ENCODE measurements at regions not wholly inside any gene's neighbourhood (a gene's known extent, or its start where the extent isn't known, plus 50 kb on each side); places are given as distances from the start of the nearest gene placed in this dataset.
"Not testable (repeated sequence)": the region's sequence is repeated elsewhere in the genome, so short reads cannot be mapped to it uniquely, and the experiment has no call there.

DNA sequence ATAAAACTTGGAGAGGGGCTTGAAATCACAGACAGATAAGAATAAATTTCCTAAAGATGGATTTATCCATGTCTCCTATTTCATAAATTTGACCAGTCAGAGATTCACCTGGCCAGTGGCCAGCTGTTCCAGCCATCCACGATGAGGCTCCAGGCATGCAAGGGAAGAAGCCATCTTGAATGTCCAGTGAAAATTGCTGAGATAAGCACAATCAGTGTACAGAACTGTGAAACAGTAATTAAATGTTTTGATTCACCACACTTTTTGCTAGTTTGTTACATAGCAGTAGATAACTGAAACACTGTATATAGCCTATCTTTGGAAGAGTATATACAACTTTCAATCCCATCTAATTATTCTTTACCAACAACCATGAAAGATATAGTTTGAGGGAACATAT lies 163.5 kb downstream of the HINT1 start:
- DNase-seq = no peak

DNA sequence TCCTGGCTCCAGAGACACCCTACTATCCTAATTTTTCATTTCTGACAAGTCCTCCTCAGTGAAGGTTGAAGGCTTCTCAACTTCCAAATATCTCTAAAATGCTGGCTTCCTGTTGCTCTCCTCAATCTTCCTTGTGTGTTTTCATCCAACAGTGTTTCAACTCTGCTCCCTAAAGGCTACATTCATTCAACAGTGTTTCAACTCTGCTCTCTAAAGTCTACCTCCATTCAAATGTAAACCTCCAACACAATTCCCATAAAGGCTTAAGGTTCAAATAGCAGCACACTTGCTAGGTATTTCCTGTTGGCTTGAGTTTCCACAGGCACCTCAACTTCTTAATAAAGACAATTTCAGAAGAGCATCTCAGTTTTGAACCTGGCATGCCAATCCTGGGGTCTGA lies 164.8 kb downstream of the HINT1 start:
- no peak for DNase-seq

DNA sequence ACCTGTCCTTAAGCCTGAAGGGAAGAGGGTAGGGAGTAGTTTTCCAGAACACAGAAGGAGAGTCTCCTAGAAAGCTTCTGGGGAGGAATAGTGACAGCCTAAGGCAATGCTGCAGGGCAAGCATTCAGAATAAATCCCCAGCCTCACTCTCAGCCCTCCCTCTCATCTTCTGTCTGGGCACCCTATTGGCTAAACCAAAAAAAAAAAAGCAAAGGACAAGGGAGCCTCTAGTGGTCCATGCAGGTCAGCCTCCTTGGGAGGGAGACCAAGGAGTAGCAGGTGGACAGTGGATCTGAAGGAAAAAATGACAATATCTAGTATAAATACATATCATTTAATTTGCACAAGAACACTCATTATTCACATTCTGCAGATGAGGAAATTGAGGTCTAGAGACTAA lies 168.3 kb downstream of the HINT1 start:
- not testable (repeated sequence) for DNase-seq

DNA sequence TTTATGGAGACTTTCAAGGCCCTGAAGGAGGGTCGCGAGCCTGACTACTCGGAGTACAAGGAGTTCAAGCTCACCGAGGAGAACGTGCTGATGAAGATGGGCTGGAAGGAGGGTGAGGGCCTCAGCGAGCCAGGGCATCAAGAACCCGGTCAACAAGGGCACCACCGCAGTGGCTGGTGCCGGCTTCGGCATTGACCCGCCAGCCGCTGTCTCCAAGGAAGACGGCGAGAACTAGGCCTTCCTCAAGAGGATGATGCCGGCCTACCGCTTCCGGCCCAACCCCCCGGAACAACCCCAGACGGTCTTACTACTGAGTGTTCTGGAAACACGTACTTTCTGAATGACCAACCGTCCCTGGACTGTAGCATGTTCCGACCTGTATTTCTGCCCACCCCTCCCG lies 169.2 kb downstream of the HINT1 start:
- DNase-seq = no peak

DNA sequence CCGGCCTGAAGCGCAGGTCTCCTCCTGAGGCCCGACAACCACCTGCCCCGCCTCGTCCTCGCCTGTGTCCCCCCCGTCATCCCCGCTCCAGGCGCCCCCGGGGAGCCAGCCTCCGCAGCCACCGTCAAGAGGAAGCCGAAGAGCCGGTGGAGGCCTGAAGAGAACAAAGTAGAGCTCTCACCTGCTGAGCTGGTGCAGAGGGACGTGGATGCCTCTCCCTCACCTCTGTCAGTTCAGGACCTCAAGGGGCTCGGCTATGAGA lies 169.9 kb downstream of the HINT1 start:
- DNase-seq = no peak

DNA sequence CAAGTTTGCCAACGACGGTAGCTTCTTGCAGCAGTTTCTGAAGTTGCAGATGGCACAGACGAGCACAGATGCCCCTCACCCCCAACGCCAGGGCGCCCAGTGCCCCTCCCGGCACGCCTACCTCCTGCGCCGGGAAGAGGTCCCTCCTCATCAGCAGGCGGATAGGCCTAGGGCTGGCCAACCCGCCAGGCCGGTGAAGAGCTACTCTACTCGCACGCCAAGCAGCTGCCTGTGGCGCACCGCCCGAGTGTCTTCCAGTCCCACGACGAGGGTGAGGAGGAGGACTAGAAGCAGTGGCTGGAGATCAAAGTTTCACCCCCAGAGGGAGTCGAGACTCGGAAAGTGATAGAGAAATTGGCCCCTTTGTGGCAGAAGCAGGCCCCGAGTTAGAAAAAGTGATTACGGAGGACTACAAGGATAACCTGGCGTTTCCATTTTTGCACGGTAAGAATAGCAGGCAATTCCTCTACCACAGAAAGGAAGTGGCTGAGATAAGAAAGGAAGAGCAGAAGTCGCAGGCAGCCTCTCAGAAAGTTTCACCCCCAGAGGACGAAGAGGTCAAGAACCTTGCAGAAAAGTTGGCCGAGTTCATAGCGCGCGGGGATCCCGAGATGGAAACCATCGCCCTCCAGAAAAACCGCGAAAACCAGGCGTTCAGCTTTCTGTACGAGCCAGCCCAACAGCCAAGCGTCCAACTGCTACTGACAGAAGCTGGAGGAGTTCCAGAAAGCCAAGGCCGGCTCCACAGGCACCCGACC lies 170.4 kb downstream of the HINT1 start:
- DNase-seq = no peak

DNA sequence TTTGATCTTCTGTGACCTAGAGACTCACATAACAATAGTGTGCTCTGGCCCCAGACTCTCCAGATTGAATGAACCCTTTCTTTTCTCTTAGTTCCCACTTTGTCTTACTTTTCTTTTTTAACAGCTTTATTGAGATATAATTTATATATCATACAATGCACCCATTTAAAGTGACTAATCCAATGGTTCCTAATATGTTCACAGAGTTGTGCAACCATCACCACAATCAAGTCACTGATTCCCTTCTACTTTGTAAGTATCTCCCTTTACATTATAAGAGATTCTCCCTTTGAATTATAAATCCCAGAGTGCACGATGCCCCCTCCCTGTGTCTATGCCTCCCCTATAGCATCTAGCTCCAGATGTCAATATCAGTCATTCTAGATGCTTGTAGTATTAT lies 172.4 kb downstream of the HINT1 start:
- DNase-seq = no peak

DNA sequence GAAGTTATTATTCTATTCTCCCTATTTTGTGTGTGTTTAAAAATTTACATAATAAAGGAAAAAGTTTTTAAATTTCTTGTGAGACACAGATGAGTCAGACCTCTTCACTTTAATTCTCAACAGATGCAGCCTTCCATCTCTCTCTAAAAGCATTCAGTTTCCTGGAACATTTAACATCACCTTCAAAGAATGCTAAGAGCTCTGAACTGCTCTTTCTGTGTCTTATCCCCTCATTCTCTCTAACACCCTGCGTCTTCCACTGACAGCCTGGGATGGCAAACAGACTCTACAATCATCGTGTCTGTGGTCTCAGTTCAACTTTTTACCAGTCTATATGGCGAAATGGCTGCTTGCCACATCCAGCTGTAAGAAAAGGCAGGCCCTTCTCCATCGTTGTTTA lies 173.0 kb downstream of the HINT1 start:
- DNase-seq = no peak

DNA sequence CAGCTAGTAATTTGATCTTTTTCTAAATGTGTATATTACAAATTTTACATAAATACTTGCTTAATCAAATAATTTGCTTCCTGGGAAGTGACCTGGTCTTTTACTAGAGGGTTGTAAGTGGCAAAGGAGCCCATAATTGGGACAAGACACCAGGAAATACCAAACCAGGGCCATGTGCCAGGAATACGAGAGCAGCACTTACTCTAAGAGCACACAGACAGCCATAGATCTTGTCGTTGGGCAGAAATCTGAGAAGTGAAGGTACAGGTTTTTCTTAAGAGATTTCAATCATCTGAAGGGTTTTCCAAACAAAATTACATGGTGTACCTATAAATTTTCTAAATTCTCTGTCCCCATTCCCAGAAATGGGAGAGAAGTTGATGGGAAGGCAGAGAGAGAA lies 179.3 kb downstream of the HINT1 start:
- DNase-seq = no peak

DNA sequence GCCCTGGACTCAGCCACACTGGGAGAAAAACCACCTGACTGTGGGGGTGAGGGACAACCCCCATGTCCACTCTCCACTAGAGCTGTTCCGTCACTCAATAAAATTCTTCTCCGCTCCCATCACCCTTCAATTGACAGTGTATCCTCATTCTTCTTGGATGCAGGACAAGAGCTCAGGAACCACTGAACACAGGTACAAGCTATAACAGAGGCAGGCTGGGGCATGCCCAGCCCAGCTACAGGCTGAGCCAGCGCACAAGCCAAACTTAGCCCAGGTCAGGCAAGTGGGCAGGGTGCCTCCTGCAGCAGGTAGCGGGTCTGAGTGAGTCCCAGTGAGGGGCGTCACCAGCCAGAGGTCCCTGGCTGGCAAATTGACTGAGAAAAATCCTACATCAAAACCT lies 183.4 kb downstream of the HINT1 start:
- no peak for DNase-seq

DNA sequence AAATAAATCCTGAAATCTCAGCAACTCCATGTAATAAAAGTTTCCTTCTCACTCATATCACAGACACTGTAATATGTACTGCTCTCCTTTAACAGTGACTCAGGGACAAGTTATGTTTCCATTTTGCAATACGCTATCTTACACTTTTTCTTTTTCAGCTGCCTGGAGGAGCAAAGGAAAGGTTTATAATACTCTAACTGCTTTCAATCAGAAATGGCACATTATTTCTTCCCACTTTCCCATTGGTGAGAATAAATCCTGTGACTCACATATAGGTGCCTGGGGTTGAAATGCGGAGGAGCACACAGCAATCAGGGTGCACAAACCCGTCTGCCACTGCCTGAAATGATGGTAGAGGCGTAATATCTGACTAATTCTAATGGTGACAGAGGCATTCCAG lies 186.6 kb downstream of the HINT1 start:
- no peak for DNase-seq

DNA sequence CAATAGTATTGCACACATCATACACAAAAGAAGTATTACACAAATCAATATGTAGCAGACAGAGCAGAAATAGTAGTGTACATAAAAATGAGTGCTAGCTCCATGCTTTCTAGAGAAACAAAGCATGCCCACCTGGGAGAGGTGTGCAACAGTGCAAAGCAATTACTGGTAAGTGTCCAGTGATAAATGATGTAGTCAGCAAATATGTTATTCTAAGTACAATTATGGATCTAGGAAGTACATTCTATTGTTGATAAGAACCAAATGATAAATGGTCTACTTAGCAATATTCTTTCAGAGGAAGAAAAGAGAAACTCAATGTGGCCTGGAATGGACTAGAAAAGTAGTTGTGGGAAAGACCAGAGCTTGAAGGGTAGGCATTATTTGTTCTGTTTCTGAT lies 188.6 kb downstream of the HINT1 start:
- DNase-seq = no peak

DNA sequence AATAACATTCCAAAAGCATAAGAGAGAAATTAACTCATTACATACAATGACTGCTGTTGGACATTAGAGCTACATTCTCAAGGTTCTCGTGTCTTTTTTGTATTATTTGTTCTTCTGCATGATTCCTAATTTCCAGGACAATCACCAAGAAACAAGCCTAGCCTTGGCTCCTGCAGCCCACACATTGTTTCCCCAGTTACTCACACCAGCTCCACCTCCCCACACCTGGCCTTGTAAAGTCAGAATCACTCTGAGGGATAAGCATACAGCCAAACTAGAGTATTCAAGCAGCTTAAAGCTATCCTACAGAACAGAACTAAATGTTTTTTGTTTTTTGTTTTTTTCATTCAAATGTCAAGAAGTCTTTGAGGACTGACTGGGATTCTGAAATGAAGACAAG lies 189.2 kb downstream of the HINT1 start:
- no peak for DNase-seq

DNA sequence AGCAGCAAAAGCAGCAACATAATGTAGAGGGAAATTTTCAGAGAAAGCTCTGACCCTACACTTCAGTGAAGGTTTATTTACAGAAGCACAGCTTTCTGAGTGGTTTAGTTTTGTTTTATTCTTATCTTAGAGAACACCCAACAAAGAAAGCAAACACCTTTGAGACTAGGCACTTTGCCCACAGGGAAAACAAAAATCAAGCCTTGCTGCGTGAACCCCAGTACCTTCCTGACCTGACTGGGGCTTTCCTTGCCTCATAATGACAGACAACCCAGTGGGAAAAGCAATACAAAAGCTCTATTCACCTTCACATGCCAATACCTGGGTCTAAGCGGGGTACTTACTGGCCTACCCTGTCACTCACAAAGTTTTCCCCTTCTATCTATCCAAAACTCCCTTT lies 189.8 kb downstream of the HINT1 start:
- no peak for DNase-seq

DNA sequence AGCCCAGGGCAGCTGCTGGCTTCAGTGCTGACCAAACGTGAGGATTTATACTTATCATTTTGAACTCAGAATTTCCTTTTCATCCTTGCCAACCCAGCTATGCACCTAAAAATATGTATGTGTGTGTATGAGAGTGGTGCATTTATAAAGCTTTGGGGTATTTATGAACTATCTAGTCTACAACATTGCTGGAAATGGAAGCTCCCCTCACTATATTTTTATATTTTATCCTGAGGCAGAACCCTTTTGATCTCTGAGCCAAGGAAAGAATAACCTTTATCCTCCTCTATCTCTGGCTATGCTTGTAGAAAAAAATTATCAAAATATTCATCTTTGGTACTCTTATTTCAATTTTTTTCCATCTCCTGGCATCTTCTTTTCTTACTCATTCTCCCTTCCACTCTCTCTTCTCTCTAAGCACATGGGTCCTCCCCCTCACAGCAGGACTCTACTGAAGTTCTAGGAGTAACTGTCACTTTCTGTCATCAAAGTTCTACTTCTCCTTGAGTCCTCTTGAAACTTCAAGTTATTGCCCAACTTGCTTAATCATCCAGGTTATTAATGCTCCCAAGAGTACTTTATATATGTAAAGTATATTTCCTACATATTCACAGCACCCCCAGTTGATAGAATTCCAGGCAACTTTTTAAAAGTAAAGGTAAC lies 190.9 kb downstream of the HINT1 start:
- DNase-seq = no peak

DNA sequence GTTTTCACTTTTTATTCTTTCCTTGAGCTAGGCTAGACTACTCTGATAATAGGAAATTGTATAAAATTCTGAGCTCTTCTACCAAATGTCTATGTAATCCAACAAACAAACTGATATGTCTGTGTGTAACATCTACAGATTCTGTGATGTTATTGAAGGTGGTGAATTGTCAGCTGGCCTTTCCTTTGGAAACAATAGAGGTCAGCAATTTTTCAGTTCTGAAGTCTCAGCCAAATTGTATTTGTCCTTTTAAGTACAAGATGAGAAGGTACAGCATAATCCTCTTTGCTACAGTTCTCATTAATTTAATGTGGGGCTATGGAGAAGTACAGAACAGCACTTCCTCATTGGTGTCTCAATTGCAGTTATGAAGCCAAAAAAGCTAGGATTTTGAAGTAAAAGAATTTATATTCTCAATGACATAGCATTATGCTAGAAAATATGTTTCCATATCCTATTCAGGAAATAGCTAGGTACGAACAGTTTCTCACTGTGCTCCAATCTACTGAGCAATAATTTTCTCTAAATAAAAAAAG lies 198.0 kb downstream of the HINT1 start:
- no peak for DNase-seq

DNA sequence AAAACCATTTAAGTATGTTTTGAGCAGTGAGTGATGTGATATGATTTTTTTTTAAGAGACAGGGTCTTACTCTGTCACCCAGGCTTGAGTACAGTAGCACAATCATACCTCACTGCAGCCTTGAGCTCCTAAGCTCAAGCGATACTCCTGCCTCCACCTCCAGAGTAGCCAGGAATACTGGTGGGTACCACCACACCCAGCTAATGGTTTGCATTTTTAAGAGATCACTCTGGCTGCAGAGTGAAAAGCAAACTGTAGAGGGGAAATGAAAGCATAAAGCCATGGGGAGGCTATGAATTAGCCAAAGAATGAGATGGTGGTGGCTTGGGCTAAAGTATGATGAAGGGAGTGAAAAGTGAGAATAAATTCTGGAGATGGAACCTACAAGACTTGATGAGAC lies 199.1 kb downstream of the HINT1 start:
- DNase-seq = no peak

DNA sequence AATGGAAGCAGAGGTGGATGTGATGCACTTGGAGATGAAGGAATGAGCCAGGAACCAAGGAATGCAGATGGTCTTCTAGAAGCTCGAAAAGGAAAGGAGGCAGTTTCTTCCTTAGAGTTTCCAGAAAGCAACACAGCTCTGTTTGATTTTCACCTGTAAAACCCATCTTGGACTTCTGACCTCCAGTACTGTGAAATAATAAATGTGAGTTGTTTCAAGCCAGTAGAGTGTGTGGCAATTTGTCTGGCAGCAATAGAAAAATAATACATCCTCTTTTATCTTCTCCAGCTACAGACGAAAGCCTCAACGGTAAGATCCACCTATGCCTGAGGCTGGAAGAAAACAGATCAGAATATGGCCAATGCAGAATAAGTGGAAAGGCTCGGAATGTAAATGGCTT lies 199.7 kb downstream of the HINT1 start:
- DNase-seq = no peak

DNA sequence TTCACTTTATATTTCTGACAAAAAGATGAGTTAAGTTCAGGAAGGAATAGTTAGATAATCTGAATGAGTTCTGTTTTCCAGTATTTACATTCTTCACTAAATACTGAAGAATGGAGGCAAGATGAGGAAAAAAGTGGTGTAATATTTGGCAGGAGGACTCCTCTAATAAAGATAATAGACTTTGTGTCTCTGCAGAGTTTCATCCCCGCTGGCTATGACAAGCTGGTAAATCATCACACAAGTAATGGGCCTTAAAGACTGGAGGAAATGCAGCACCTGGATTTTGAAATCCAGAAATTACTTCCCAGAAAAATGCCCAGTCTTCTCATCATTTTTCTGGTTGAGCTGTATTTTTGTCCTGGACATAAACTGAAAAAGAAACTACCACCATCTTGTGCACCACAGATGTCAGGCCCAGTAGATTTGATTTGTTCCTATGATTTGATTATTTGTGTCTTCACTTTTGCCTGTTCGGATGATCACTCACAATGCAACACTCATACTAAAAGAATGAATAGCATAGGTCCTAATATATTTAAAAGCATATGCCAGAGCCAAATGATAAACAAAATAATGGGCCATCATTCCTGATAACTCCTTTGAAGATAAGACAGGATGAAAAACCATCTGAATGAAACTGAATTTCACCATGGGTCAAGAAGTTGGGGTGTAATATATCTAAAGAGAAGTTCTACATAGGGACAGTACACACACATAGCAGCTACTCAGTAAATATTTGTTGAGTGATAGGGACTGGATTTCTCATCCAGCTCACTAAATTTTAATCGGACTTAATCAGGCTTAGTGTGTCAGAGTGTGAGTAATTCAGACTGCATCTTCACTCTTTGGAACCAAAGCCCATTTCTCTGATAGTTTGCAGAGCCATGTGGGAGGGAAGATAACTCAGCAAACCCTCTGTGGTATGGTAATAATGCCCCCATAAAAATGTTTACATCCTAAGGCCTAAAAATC lies 200.5 kb downstream of the HINT1 start:
- no peak for DNase-seq

DNA sequence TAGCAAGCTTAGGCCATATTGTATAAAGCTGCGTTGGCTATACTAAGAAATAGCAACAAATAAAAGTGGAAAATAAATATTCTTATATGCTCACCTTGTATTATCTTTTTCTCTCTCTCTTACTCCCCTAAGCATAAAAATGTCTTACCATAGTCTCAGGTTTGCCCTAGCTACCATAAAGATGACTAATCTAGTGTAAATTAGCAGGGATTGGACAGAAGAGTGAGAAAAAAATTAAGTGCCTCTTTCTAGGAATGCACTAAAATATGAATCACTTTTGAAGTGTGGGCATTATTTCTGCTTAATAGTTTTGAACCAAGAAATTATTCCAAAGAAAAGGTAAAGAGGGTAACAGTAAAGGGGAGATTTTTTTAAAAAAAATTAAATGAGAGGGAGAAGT lies 201.3 kb downstream of the HINT1 start:
- no peak for DNase-seq

DNA sequence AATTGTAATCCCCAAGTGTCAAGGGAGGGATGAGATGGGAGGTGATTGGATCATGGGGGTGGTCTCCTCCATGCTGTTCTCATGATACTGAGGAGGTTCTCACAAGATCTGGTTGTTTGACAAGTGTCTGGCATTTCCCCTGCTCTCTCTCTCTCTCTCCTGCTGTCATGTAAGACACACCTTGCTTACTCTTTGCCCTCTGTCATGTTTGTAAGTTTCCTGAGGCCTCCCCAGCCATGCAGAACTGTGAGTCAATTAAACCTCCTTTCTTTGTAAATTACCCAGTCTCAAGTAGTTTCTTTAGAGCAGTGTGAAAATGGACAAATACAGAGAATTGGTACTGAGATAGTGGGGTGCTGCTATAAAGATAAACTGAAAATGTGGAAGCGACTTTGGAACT lies 207.9 kb downstream of the HINT1 start:
- DNase-seq = no peak

DNA sequence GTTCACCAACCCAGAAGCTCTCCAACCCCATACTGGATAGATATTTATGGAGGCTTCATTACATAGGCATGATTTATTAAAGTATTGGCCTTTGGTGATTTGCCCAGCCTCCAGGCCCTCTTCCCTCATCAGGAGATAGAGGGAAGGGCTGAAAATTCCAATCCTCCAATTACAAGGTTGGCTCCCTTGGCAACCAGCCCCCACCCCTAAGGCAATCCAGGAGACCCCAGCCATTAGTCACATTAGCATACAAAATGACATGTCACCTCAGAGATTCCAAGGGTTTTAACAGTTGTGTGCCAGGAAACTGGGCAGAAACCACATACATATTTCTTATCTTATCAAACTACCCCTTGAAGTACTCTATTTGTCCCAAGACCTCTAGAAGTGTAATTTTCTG lies 210.0 kb downstream of the HINT1 start:
- no peak for DNase-seq

DNA sequence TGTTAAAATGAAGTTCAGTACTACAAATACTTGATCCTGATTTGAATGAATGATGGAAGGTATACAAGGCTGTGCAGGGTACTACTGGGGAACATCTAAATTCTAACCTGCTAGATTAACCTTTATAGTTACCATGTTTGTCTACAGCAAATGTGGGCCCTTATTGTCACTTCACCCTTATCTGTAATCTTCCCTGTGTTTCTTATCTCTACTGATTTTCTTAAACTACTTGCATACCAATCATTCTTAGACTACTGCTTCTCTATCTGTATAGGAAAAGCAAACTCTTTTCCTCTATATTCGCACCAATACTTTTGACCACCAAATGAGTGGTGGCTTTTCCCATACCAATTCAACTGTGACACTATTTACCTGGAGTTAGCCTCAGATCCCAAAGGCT lies 210.7 kb downstream of the HINT1 start:
- DNase-seq = no peak

DNA sequence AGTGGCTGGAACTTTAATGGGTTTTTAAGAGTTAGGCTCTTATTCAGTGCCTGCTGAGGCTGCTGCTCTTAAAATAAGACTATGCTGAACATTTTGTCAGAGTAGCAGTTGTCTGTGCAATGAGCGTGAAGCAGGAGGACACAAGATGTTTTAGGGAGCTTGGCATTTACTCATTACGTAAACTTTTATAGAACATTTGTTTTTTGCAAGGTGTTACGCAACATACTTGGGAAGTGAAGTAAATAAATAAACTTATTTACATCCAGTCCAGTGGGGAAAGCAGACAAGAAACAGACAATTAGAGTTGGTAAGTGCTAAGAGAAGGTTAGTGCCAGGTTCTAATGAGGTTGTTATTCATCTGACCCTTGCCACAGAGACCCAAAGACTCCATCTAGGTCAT lies 226.0 kb downstream of the HINT1 start:
- no peak for DNase-seq

Measured in SIG-M5 (cell line).